K562 (cell line): ENCODE measurements at regions not wholly inside any gene's neighbourhood (a gene's known extent, or its start where the extent isn't known, plus 50 kb on each side); places are given as distances from the start of the nearest gene placed in this dataset.

Experiments used
- ATAC-seq: fragments of 200-7000 bp; cut with Tn5 transposase; 3 replicates; pipeline ENCODE4 v1.9.1; 2020; ENCODE audit warnings: moderate library complexity
- BruUV-seq: library from RNA; stranded (reverse); fragments of 400-500 nt; replicated peaks from 2 replicates; lab custom pipeline; 2021; lab: Mats Ljungman, UMichigan
- CTCF ChIA-PET: fragments of 300-600 bp; formaldehyde crosslinking; extraction: SDS; loops from one replicate; lab custom pipeline; 2021; ENCODE audit warnings: low intra/inter-chr PET ratio; lab: Yijun Ruan, JAX
- POLR2A ChIA-PET: fragments of 300-600, 350-650 bp; sonication (Branson Sonifier 250); formaldehyde crosslinking; extraction: SDS; loops from one replicate; lab custom pipeline; 2021; ENCODE audit warnings: antibody characterized with exemption, inconsistent platforms; lab: Yijun Ruan, JAX
- DNase-seq, 4 experiments: peaks; one replicate each; pipeline versions ENCODE4 v3.0.0 to v3.0.0-alpha.2; 2011 to 2018; ENCODE audit warnings: low spot score in 3 of 4, mixed read lengths in 3 of 4; ENCODE audit errors: extremely low read depth in 1 of 4
- FAIRE-seq: peaks from 2 replicates; lab custom pipeline; 2011; peaks lifted over from hg19 to GRCh38; lab: Jason Lieb, UNC
- H2AFZ ChIP-seq: 2 replicates; pipeline ENCODE4 v1.6.0; 2011; ENCODE audit warnings: low read depth, low read length, control low read depth, inconsistent platforms
- H3K27ac ChIP-seq: fragments of 200-600 bp; 3 replicates; pipeline ENCODE4 v1.8.0; 2011; ENCODE audit warnings: low read depth, mild to moderate bottlenecking, control low read depth, inconsistent platforms, low read length, moderate library complexity, mixed read lengths; ENCODE audit errors: extremely low read depth
- H3K27me3 ChIP-seq, 2 experiments: fragments of 300-600 bp in 1 of 2; 2 replicates in 1 of 2; 3 replicates in 1 of 2; pipeline versions ENCODE4 v1.6.0 to v1.8.0; 2011; ENCODE audit warnings: inconsistent platforms in 2 of 2, low read length in 2 of 2, mild to moderate bottlenecking in 1 of 2, mixed read lengths in 1 of 2, moderate library complexity in 1 of 2; ENCODE audit not compliant: control insufficient read depth in 2 of 2, insufficient read depth in 2 of 2
- H3K36me3 ChIP-seq: fragments of 300-600 bp; 3 replicates; pipeline ENCODE4 v1.8.0; 2011; ENCODE audit warnings: mild to moderate bottlenecking, low read length, inconsistent platforms; ENCODE audit not compliant: control insufficient read depth, insufficient read depth
- H3K4me1 ChIP-seq, 2 experiments: fragments of 200-600 bp in 1 of 2; replicated peaks in 1 of 2; 2 replicates in 1 of 2; 3 replicates in 1 of 2; pipeline versions ENCODE4 v1.5.1 to v1.8.0; 2011; ENCODE audit warnings: inconsistent platforms in 2 of 2, low read length in 2 of 2, mild to moderate bottlenecking in 1 of 2, mixed read lengths in 1 of 2, moderate library complexity in 1 of 2; ENCODE audit not compliant: control insufficient read depth in 2 of 2, insufficient read depth in 2 of 2
- H3K4me2 ChIP-seq: 2 replicates; pipeline ENCODE4 v1.6.1; 2011; ENCODE audit warnings: low read length, control low read depth, inconsistent platforms, mixed read lengths; ENCODE audit not compliant: insufficient read depth
- H3K4me3 ChIP-seq: fragments of 200-600 bp; sonication (generic), shearing (Covaris generic); 2 replicates; pipeline ENCODE4 v1.5.1; 2016; ENCODE audit warnings: control low read depth, inconsistent platforms
- H3K79me2 ChIP-seq: fragments of 200-600 bp; 3 replicates; pipeline ENCODE4 v1.8.0; 2011; ENCODE audit warnings: low read length, inconsistent platforms; ENCODE audit not compliant: control insufficient read depth, insufficient read depth
- H3K9ac ChIP-seq, 2 experiments: 2 replicates each; pipeline versions ENCODE4 v1.6.0 to v1.6.1; 2011; ENCODE audit warnings: low read depth in 2 of 2, low read length in 2 of 2, control low read depth in 1 of 2, inconsistent platforms in 1 of 2, mild to moderate bottlenecking in 1 of 2, mixed read lengths in 1 of 2; ENCODE audit not compliant: insufficient read depth in 1 of 2
- H3K9me1 ChIP-seq: one replicate; pipeline ENCODE4 v1.6.0; 2011; ENCODE audit warnings: inconsistent platforms, mild to moderate bottlenecking, low read length, moderate library complexity; ENCODE audit not compliant: control insufficient read depth, insufficient read depth
- H3K9me3 ChIP-seq: replicated peaks from 2 replicates; pipeline ENCODE4 v1.5.1; 2011; ENCODE audit warnings: low read depth, low read length, inconsistent platforms; ENCODE audit not compliant: control insufficient read depth, insufficient read depth
- H4K20me1 ChIP-seq: replicated peaks from 2 replicates; pipeline ENCODE4 v1.6.1; 2011; ENCODE audit warnings: low read length, inconsistent platforms, mixed read lengths; ENCODE audit not compliant: control insufficient read depth, insufficient read depth
- ATF3 ChIP-seq, 2 experiments: fragments of 450-650 bp in 1 of 2; sonication (generic) in 1 of 2; formaldehyde crosslinking in 1 of 2; IDR thresholded peaks in 1 of 2; conservative IDR thresholded peaks in 1 of 2; 2 replicates each; pipeline versions ENCODE4 v1.6.1 to v1.8.1; 2016 to 2023; ENCODE audit warnings: mild to moderate bottlenecking in 2 of 2, moderate library complexity in 2 of 2, inconsistent platforms in 1 of 2, missing genetic modification reagents in 1 of 2
- ATF6 ChIP-seq: sonication (generic); formaldehyde crosslinking; IDR thresholded peaks from 2 replicates; pipeline ENCODE4 v1.4.0; 2020; ENCODE audit warnings: mild to moderate bottlenecking, missing genetic modification reagents
- BRD9 ChIP-seq: fragments of 450-650 bp; IDR thresholded peaks from 2 replicates; pipeline ENCODE4 v1.6.1; 2018; ENCODE audit warnings: low read depth; ENCODE audit not compliant: partially characterized antibody
- CC2D1A ChIP-seq: fragments of 450-650 bp; IDR thresholded peaks from 2 replicates; pipeline ENCODE4 v1.6.1; 2017; ENCODE audit warnings: mild to moderate bottlenecking
- FOXA3 ChIP-seq, 2 experiments: fragments of 450-650 bp in 1 of 2; sonication (generic) in 1 of 2; formaldehyde crosslinking; IDR thresholded peaks in 1 of 2; conservative IDR thresholded peaks in 1 of 2; 2 replicates each; pipeline versions ENCODE4 v1.4.0 to v1.8.0; 2020 to 2022; ENCODE audit warnings: mild to moderate bottlenecking in 2 of 2, missing genetic modification reagents in 1 of 2
- FOXJ3 ChIP-seq: sonication (generic); formaldehyde crosslinking; IDR thresholded peaks from 2 replicates; pipeline ENCODE4 v1.4.0; 2020; ENCODE audit warnings: mild to moderate bottlenecking, missing genetic modification reagents
- FOXK1 ChIP-seq: sonication (generic); formaldehyde crosslinking; IDR thresholded peaks from 2 replicates; pipeline ENCODE4 v1.8.0; 2022; ENCODE audit warnings: missing genetic modification reagents, mild to moderate bottlenecking, borderline replicate concordance
- GTF2A2 ChIP-seq: IDR thresholded peaks from 2 replicates; pipeline ENCODE4 v1.6.1; 2016; ENCODE audit warnings: mild to moderate bottlenecking, missing genetic modification characterization, missing compliant biosample characterization
- MEF2A ChIP-seq: IDR thresholded peaks from 2 replicates; pipeline ENCODE4 v1.6.1; 2011; ENCODE audit warnings: low read depth, mild to moderate bottlenecking, low read length, moderate library complexity; ENCODE audit not compliant: control insufficient read depth
- MTA1 ChIP-seq: fragments of 450-650 bp; IDR thresholded peaks from 2 replicates; pipeline ENCODE4 v1.6.1; 2017; ENCODE audit warnings: borderline replicate concordance
- NFIC ChIP-seq: fragments of 450-650 bp; IDR thresholded peaks from 2 replicates; pipeline ENCODE4 v1.6.1; 2017; ENCODE audit warnings: mild to moderate bottlenecking, inconsistent platforms
- POLR2AphosphoS2 ChIP-seq: IDR thresholded peaks from 2 replicates; pipeline ENCODE4 v1.6.1; 2012; ENCODE audit warnings: low read length, improper control_type of control experiment
- RBM39 ChIP-seq: fragments of 200-400 bp; formaldehyde crosslinking; optimal IDR thresholded peaks from 2 replicates; pipeline ENCODE3; 2018; ENCODE audit warnings: low read depth, low read length
- RCOR1 ChIP-seq, 2 experiments: IDR thresholded peaks; 2 replicates each; pipeline ENCODE4 v1.6.1; 2012; ENCODE audit warnings: low read depth in 2 of 2, low read length in 2 of 2, borderline replicate concordance in 1 of 2, improper control_type of control experiment in 1 of 2
- SNAPC5 ChIP-seq: fragments of 250-450 bp; sonication (Bioruptor Pico); IDR thresholded peaks from 2 replicates; pipeline ENCODE4 v1.8.0; 2021; ENCODE audit warnings: moderate library complexity, mild to moderate bottlenecking, inconsistent platforms
- ZBED1 ChIP-seq: IDR thresholded peaks from 2 replicates; pipeline ENCODE4 v1.6.1; 2014
- ZBTB33 ChIP-seq: sonication (generic); formaldehyde crosslinking; IDR thresholded peaks from 2 replicates; pipeline ENCODE4 v1.8.1; 2023; ENCODE audit warnings: mild to moderate bottlenecking, missing genetic modification reagents
- ZNF175 ChIP-seq: fragments of 200-800 bp; sonication (Bioruptor generic); IDR thresholded peaks from 2 replicates; pipeline ENCODE4 v1.6.1; 2016; ENCODE audit warnings: low read depth, mild to moderate bottlenecking, missing genetic modification characterization, missing compliant biosample characterization
- WGBS: fragments of 100-300 bp; shearing (Covaris generic); methylation state at CpG from one replicate; pipeline ENCODE4 v1.1.6; 2016; ENCODE audit warnings: low coverage, mixed read lengths; ENCODE audit not compliant: insufficient coverage; ENCODE audit errors: missing lambda C conversion rate; 5-methylcytosine and 5-hydroxymethylcytosine counted together
- in situ Hi-C: fragments of 300-500 bp; cut with MboI; formaldehyde crosslinking; loops from 4 replicates; pipeline ENCODE4 v1.15.0; 2018; ENCODE audit warnings: inconsistent platforms, mixed read lengths
- intact Hi-C: fragments of 100-400 bp; cut with micrococcal nuclease; formaldehyde crosslinking; loops from 2 replicates; pipeline ENCODE4 v1.14.2; 2022

- Histone ChIP-seq H3K4me2 (no peak overlapping the region), H3K27ac (no peak overlapping the region), H3K79me2 (no peaks in the 10 kb centered on the region), H3K36me3 (no peaks in the 10 kb centered on the region), H3K4me3 (no peak overlapping the region), H3K4me1 (no peaks in the 10 kb centered on the region), H4K20me1 (no peaks in the 10 kb centered on the region), H3K9me1 (no peaks in the 10 kb centered on the region), H3K27me3 (no peaks in the 10 kb centered on the region), H3K9ac (no peak overlapping the region), H3K9me3 (peaks cover 4% of the 10 kb centered on the region; the same call in 1 of the 2 replicates), H2AFZ (no peak overlapping the region)
- in situ Hi-C loops (no loop called here), intact Hi-C loops (no loop called here)
- CTCF ChIA-PET = no interaction called here
- ATAC-seq = no peak
- WGBS = 0% methylated on average over 3 of the region's 3 CpGs
- POLR2A ChIA-PET = no interaction called here
- BruUV-seq = no TSS peak
- no peak for FAIRE-seq
- no peak for DNase-seq
- TF ChIP-seq ZBED1 (no peak), CC2D1A (no peak), FOXK1 (CRISPR knock-in tag) (no peak), BRD9 (no peak), GTF2A2 (no peak), RCOR1 (IDR thresholded peaks at IDR 0.05; ENCODE audit: borderline replicate concordance in 1 of 2, low read depth in 2 of 2, low read length in 2 of 2) (no peak), ZBTB33 (CRISPR knock-in tag) (no peak), MTA1 (no peak), NFIC (no peak), ATF3 (IDR thresholded peaks at IDR 0.05) (no peak), ATF3 (CRISPR knock-in tag; conservative IDR thresholded peaks at IDR 0.05) (no peak), FOXA3 (CRISPR knock-in tag; conservative IDR thresholded peaks at IDR 0.05 in 1 of 2, IDR thresholded peaks at IDR 0.05 in 1 of 2) (no peak), POLR2AphosphoS2 (no peak), FOXJ3 (CRISPR knock-in tag) (no peak), ATF6 (no peak), RBM39 (no peak), SNAPC5 (CRISPR knock-in tag) (no peak), ZNF175 (CRISPR knock-in tag) (no peak), MEF2A (no peak)
These were observed 507.4 kb upstream of the ATP2B1 start for GRCh38 chr12:90216020-90216552.
